Tibial artery (tissue), 4 donors: ENCODE measurements at regions not wholly inside any gene's neighbourhood (a gene's known extent, or its start where the extent isn't known, plus 50 kb on each side); places are given as distances from the start of the nearest gene placed in this dataset.

Experiments
- DNase-seq, 2 donors: peaks; one replicate each; pipeline ENCODE4 v3.0.0-alpha.2; 2019
- H3K27ac ChIP-seq, 2 donors: fragments of 200-600 bp; sonication (generic) in 1 of 2; 1 replicate in 1 of 2; 2 replicates in 1 of 2; pipeline ENCODE4 v1.5.1; 2018 to 2019; ENCODE audit warnings: mild to moderate bottlenecking in 1 of 2
- H3K27me3 ChIP-seq, 2 donors: fragments of 200-600 bp; sonication (generic) in 1 of 2; one replicate each; pipeline versions ENCODE4 v1.5.1 to v1.6.0; 2016 to 2019
- H3K36me3 ChIP-seq, 3 donors: fragments of 200-600 bp; sonication (generic) in 2 of 3; one replicate each; pipeline ENCODE4 v1.5.1; 2016 to 2019; ENCODE audit warnings: mild to moderate bottlenecking in 2 of 3
- H3K4me1 ChIP-seq, 4 donors: fragments of 200-600 bp; sonication (generic) in 2 of 4; 1 replicate in 3 of 4; 2 replicates in 1 of 4; pipeline ENCODE4 v1.5.1; 2016 to 2019
- H3K4me3 ChIP-seq, 2 donors: fragments of 200-600 bp; sonication (generic) in 1 of 2; 1 replicate in 1 of 2; 2 replicates in 1 of 2; pipeline ENCODE4 v1.5.1; 2018 to 2019; ENCODE audit warnings: mild to moderate bottlenecking in 2 of 2
- H3K9me3 ChIP-seq, 3 donors: fragments of 200-600 bp; sonication (generic) in 1 of 3; one replicate each; pipeline ENCODE4 v1.5.1; 2016 to 2019
- CTCF ChIP-seq, 2 experiments: fragments of 200-600 bp in 1 of 2; fragments of 450-650 bp in 1 of 2; IDR thresholded peaks; one replicate each; pipeline ENCODE4 v1.5.1; 2017 to 2019; ENCODE audit warnings: antibody characterized with exemption in 2 of 2, mild to moderate bottlenecking in 1 of 2, moderate library complexity in 1 of 2
- intact Hi-C: fragments of 100-400 bp; cut with DNase I; formaldehyde crosslinking; loops from one replicate; pipeline ENCODE4 v1.15.0; 2023; ENCODE audit warnings: low total_unique reads

GRCh38 chr16:52729731-52730130, 182.8 kb upstream of the TOX3 start:
- no peaks in the 10 kb centered on the region for H3K27me3 ChIP-seq
- H3K36me3 ChIP-seq = no peaks in the 10 kb centered on the region
- DNase-seq = no peak
- H3K4me3 ChIP-seq = no peak overlapping the region
- H3K27ac ChIP-seq = no peak overlapping the region
- peaks cover 0 to 4% (median 0%) of the 10 kb centered on the region in 3 donors for H3K9me3 ChIP-seq
- intact Hi-C loops = no loop called here
- TF ChIP-seq CTCF (IDR thresholded peaks at IDR 0.05) = no peak
- H3K4me1 ChIP-seq = no peaks in the 10 kb centered on the region

DNA sequence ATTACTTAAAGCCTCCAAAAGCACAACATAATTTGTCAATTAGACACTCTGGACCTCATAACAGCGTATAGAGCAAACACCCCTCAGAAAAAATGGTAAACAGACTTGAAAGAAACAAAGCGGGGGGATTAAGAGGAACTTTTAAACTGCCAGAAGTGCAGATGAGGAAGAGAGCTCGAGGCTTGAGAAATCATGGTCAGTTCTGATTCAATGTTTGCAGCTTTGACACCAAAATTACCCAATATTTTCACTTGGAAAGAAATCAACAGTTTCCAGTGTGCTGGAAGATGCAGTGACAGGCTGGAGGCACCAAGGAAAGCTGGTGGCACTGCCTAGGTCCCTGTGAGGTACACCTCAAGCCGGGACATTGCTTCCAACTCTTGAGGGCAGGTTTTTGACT, 180.9 kb upstream of the TOX3 start:
- Histone ChIP-seq H3K27me3 (no peaks in the 10 kb centered on the region), H3K9me3 (peaks cover 0 to 4% (median 0%) of the 10 kb centered on the region in 3 donors), H3K4me1 (no peaks in the 10 kb centered on the region), H3K27ac (no peak overlapping the region), H3K4me3 (no peak overlapping the region), H3K36me3 (no peaks in the 10 kb centered on the region)
- no peak for DNase-seq
- TF ChIP-seq CTCF (IDR thresholded peaks at IDR 0.05) = no peak
- intact Hi-C loops = no loop called here

- Histone ChIP-seq H3K27me3 (no peaks in the 10 kb centered on the region), H3K4me3 (no peak overlapping the region), H3K9me3 (peaks cover 0 to 4% (median 0%) of the 10 kb centered on the region in 3 donors), H3K36me3 (no peaks in the 10 kb centered on the region), H3K27ac (no peak overlapping the region), H3K4me1 (no peaks in the 10 kb centered on the region)
- DNase-seq = no peak
- intact Hi-C loops = no loop called here
- TF ChIP-seq CTCF (IDR thresholded peaks at IDR 0.05) = no peak
These were observed 180.5 kb upstream of the TOX3 start for GRCh38 chr16:52727441-52727840.

- H3K9me3 ChIP-seq = no peaks in the 10 kb centered on the region
- intact Hi-C loops = no loop called here
- TF ChIP-seq CTCF (IDR thresholded peaks at IDR 0.05) = no peak
- H3K27me3 ChIP-seq = no peaks in the 10 kb centered on the region
- no peaks in the 10 kb centered on the region for H3K36me3 ChIP-seq
- no peak overlapping the region for H3K4me3 ChIP-seq
- no peak for DNase-seq
- H3K27ac ChIP-seq = no peak overlapping the region
- H3K4me1 ChIP-seq = no peaks in the 10 kb centered on the region
These were observed 178.5 kb upstream of the TOX3 start for GRCh38 chr16:52725461-52725860.

DNA sequence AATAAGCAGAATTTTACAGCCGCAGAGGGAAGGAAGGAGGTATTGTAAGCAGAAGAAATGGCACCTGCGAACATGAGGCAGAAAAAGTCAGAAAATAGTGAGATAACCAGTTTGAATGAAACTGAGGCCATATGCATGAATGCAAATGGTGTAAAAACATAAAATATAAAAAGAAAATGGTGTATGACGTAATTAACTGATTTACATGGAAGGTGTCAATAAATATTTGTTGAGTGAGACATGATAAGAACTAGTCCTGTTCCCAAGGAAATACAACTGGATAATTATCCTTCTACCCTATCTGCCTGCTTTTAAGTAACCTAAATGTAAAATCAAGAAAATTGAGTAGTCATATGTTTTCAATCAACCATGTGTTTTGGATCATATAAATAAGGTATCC, 178.1 kb upstream of the TOX3 start:
- Histone ChIP-seq H3K27ac (no peak overlapping the region), H3K27me3 (no peaks in the 10 kb centered on the region), H3K9me3 (no peaks in the 10 kb centered on the region), H3K36me3 (no peaks in the 10 kb centered on the region), H3K4me1 (no peaks in the 10 kb centered on the region), H3K4me3 (no peak overlapping the region)
- no peak for TF ChIP-seq CTCF (IDR thresholded peaks at IDR 0.05)
- intact Hi-C loops = no loop called here
- DNase-seq = no peak

DNA sequence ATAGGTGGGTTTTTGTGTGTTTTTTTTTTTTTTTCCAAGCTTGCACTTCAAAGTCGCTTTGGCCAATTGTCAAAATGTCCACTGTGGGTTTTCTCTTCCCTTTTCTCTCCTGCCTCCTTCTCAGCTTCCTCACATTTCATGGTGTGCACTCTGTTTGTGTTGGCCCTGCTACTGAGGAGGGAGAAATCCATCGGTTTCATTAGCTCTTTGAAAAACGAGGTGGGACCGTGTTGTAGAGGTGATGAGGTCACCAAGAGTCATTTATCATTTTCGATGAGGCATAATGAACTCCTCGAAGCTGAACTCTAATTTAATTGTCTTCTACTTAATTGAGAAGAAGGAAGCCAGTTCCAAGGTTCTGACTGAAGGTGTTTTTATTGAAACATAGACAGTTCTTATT, 174.4 kb upstream of the TOX3 start:
- Histone ChIP-seq H3K27ac (no peak overlapping the region), H3K4me1 (no peaks in the 10 kb centered on the region), H3K27me3 (no peaks in the 10 kb centered on the region), H3K4me3 (no peak overlapping the region), H3K9me3 (no peaks in the 10 kb centered on the region), H3K36me3 (no peaks in the 10 kb centered on the region)
- no peak for TF ChIP-seq CTCF (IDR thresholded peaks at IDR 0.05)
- no peak for DNase-seq
- intact Hi-C loops = no loop called here
